ENCODE measurements at regions not wholly inside any gene's neighbourhood (a gene's known extent, or its start where the extent isn't known, plus 50 kb on each side); places are given as distances from the start of the nearest gene placed in this dataset.

DNA sequence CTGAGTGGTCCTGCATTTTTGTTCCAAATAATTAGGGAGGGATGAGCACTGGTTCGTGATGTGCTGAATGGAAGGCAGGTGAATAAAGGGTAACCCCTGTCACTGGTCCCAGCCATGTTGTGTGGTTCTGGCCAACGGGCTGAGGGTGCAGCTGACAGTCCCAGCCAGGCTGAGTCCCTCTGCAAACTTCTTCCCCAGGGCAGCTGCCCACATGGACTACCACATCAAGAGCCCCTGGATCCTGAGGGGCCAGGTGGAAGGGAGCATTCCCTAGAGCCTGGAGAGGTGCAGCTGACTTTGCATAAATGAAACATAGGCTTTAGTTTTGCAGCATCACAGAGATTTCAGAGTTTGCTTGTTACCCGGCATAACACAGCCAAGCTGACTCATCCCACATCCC is 219.8 kb upstream of the MYT1L start:
- ATAC-seq (no peak), DNase-seq (no peak)
- H3K9me3 ChIP-seq, result no peaks in the 10 kb centered on the region
- no peak overlapping the region for H3K4me3 ChIP-seq
- no peaks in the 10 kb centered on the region for H3K36me3 ChIP-seq
- TF ChIP-seq CTCF (IDR thresholded peaks at IDR 0.05) (no peak), POLR2A (IDR thresholded peaks at IDR 0.05) (no peak)
- H3K4me1 ChIP-seq, result no peaks in the 10 kb centered on the region
- intact Hi-C loops (cut with DNase I), result no loop called here
- H3K27ac ChIP-seq, result no peak overlapping the region
- WGBS (ENCODE audit: insufficient coverage, low coverage, low lambda C conversion rate, missing lambda C conversion rate), result 21% methylated on average over 2 of the region's 3 CpGs
- H3K27me3 ChIP-seq, result no peaks in the 10 kb centered on the region

- Histone ChIP-seq H3K9me3 (no peaks in the 10 kb centered on the region), H3K36me3 (no peaks in the 10 kb centered on the region), H3K27ac (no peak overlapping the region), H3K27me3 (no peaks in the 10 kb centered on the region), H3K4me3 (no peak overlapping the region), H3K4me1 (no peaks in the 10 kb centered on the region)
- ATAC-seq (no peak), DNase-seq (no peak)
- intact Hi-C loops (cut with DNase I), result no loop called here
- no peak for TF ChIP-seq CTCF (IDR thresholded peaks at IDR 0.05)
- no peak for TF ChIP-seq POLR2A (IDR thresholded peaks at IDR 0.05)
- 53% methylated on average over 3 of the region's 4 CpGs for WGBS (ENCODE audit: insufficient coverage, low coverage, low lambda C conversion rate, missing lambda C conversion rate)
Observed at GRCh38 chr2:2547911-2548310, 216.8 kb upstream of the MYT1L start.

- Histone ChIP-seq H3K27ac (no peak overlapping the region), H3K4me1 (no peaks in the 10 kb centered on the region), H3K27me3 (no peaks in the 10 kb centered on the region), H3K36me3 (no peaks in the 10 kb centered on the region), H3K4me3 (no peak overlapping the region), H3K9me3 (no peaks in the 10 kb centered on the region)
- WGBS (ENCODE audit: insufficient coverage, low coverage, low lambda C conversion rate, missing lambda C conversion rate), result 65% methylated on average over 3 of the region's 3 CpGs
- DNase-seq (no peak), ATAC-seq (no peak)
- no peak for TF ChIP-seq CTCF (IDR thresholded peaks at IDR 0.05)
- TF ChIP-seq POLR2A (IDR thresholded peaks at IDR 0.05), result no peak
- intact Hi-C loops (cut with DNase I), result no loop called here
Observed at GRCh38 chr2:2547451-2547850, 216.4 kb upstream of the MYT1L start.

- ATAC-seq (no peak), DNase-seq (no peak)
- Histone ChIP-seq H3K27ac (no peak overlapping the region), H3K4me1 (no peaks in the 10 kb centered on the region), H3K27me3 (no peaks in the 10 kb centered on the region), H3K4me3 (no peak overlapping the region), H3K36me3 (no peaks in the 10 kb centered on the region), H3K9me3 (no peaks in the 10 kb centered on the region)
- intact Hi-C loops (cut with DNase I), result no loop called here
- no peak for TF ChIP-seq CTCF (IDR thresholded peaks at IDR 0.05)
- TF ChIP-seq POLR2A (IDR thresholded peaks at IDR 0.05), result no peak
- WGBS (ENCODE audit: insufficient coverage, low coverage, low lambda C conversion rate, missing lambda C conversion rate), result 48% methylated on average over 3 of the region's 9 CpGs
Observed at GRCh38 chr2:2546046-2546445, 215.0 kb upstream of the MYT1L start.

- 55% methylated on average over 7 of the region's 25 CpGs for WGBS (ENCODE audit: insufficient coverage, low coverage, low lambda C conversion rate, missing lambda C conversion rate)
- H3K27ac ChIP-seq, result no peak overlapping the region
- TF ChIP-seq CTCF (IDR thresholded peaks at IDR 0.05) (no peak), POLR2A (IDR thresholded peaks at IDR 0.05) (no peak)
- intact Hi-C loops (cut with DNase I), result no loop called here
- no peaks in the 10 kb centered on the region for H3K27me3 ChIP-seq
- H3K36me3 ChIP-seq, result no peaks in the 10 kb centered on the region
- ATAC-seq, result no peak
- no peaks in the 10 kb centered on the region for H3K4me1 ChIP-seq
- no peak for DNase-seq
- no peak overlapping the region for H3K4me3 ChIP-seq
- no peaks in the 10 kb centered on the region for H3K9me3 ChIP-seq
Observed at GRCh38 chr2:2542966-2543611, 212.0 kb upstream of the MYT1L start.

All from right lobe of liver (tissue), 6 donors.